Right lobe of liver (tissue), 4 donors: ENCODE measurements at regions not wholly inside any gene's neighbourhood (a gene's known extent, or its start where the extent isn't known, plus 50 kb on each side); places are given as distances from the start of the nearest gene placed in this dataset.

Experiments used
- CTCF ChIP-seq, 4 donors: fragments of 200-600 bp in 3 of 4; fragments of 450-650 bp in 1 of 4; IDR thresholded peaks; one replicate each; pipeline versions ENCODE4 v1.5.1 to v1.8.0; 2016 to 2022; ENCODE audit warnings: antibody characterized with exemption in 4 of 4, mild to moderate bottlenecking in 2 of 4
- POLR2A ChIP-seq: fragments of 450-650 bp; IDR thresholded peaks from one replicate; pipeline ENCODE4 v1.6.1; 2017; ENCODE audit warnings: antibody characterized with exemption, mild to moderate bottlenecking
- donor health status: DM: no; HTN: no; CAD: no.
- donor health status: DM: no; HTN: no; CAD: no.
- donor health status: DM: no; HTN: yes; CAD: no.

GRCh38 chr7:15140431-15140830, 237.9 kb upstream of the DGKB start:
- TF ChIP-seq CTCF (IDR thresholded peaks at IDR 0.05): no peak
- TF ChIP-seq POLR2A: no peak
